NCI-H1092 treated with DMSO at 0.1 percent for 48 hours (cell line): ENCODE measurements at regions not wholly inside any gene's neighbourhood (a gene's known extent, or its start where the extent isn't known, plus 50 kb on each side); places are given as distances from the start of the nearest gene placed in this dataset.

Experiments used
- DNase-seq: peaks from one replicate; lab custom pipeline; 2025; lab: John Stamatoyannopoulos, UW

- DNase-seq = no peak
Measured at GRCh38 chr7:115883629-115884028, 146.9 kb downstream of the TFEC start.

GRCh38 chr7:115881476-115881875, 149.1 kb downstream of the TFEC start:
- no peak for DNase-seq

- no peak for DNase-seq
Measured at GRCh38 chr7:115879171-115879570, 151.4 kb downstream of the TFEC start.

- DNase-seq = no peak
Measured at GRCh38 chr7:115869801-115870200, 160.8 kb downstream of the TFEC start.

GRCh38 chr7:115869190-115869589, 161.4 kb downstream of the TFEC start:
- no peak for DNase-seq

GRCh38 chr7:115868369-115868768, 162.2 kb downstream of the TFEC start:
- DNase-seq = no peak

GRCh38 chr7:115864082-115864481, 166.5 kb downstream of the TFEC start:
- DNase-seq = no peak

- peak; percentile 72 for DNase-seq
Measured at GRCh38 chr7:115851291-115851690, 179.3 kb downstream of the TFEC start.

GRCh38 chr7:115850774-115851173, 179.8 kb downstream of the TFEC start:
- DNase-seq = no peak

- DNase-seq = no peak
Measured at GRCh38 chr7:115844857-115845256, 185.7 kb downstream of the TFEC start.

GRCh38 chr7:115840702-115841101, 189.9 kb downstream of the TFEC start:
- DNase-seq = no peak

- no peak for DNase-seq
Measured at GRCh38 chr7:115838829-115839228, 191.7 kb downstream of the TFEC start.

- DNase-seq = no peak
Measured at GRCh38 chr7:115831371-115831770, 199.2 kb downstream of the TFEC start.

GRCh38 chr7:115827305-115828045, 203.1 kb downstream of the TFEC start:
- DNase-seq = no peak

GRCh38 chr7:115825456-115826115, 205.0 kb downstream of the TFEC start:
- DNase-seq = no peak

GRCh38 chr7:115822801-115823200, 207.8 kb downstream of the TFEC start:
- DNase-seq = no peak

GRCh38 chr7:115822380-115822779, 208.2 kb downstream of the TFEC start:
- no peak for DNase-seq

- no peak for DNase-seq
Measured at GRCh38 chr7:115816318-115816974, 214.1 kb downstream of the TFEC start.

- no peak for DNase-seq
Measured at GRCh38 chr7:115812794-115813193, 217.8 kb downstream of the TFEC start.

- DNase-seq = peak; percentile 67
Measured at GRCh38 chr7:115805458-115805857, 225.1 kb downstream of the TFEC start.

- no peak for DNase-seq
Measured at GRCh38 chr7:115802415-115802814, 228.1 kb downstream of the TFEC start.

- no peak for DNase-seq
Measured at GRCh38 chr7:115799430-115799829, 231.1 kb downstream of the TFEC start.
